ENCODE measurements at regions not wholly inside any gene's neighbourhood (a gene's known extent, or its start where the extent isn't known, plus 50 kb on each side); places are given as distances from the start of the nearest gene placed in this dataset.

- DNase-seq (ENCODE audit: low spot score) = no peak
Observed at GRCh38 chr12:115078990-115079389, 395.0 kb upstream of the TBX3 start.

- no peak for DNase-seq (ENCODE audit: low spot score)
Observed at GRCh38 chr12:115078334-115078733, 394.4 kb upstream of the TBX3 start.

GRCh38 chr12:115075552-115076170 lies 391.7 kb upstream of the TBX3 start:
- DNase-seq (ENCODE audit: low spot score) = no peak

- DNase-seq (ENCODE audit: low spot score) = peak; percentile 5
Observed at GRCh38 chr12:115074617-115075016, 390.6 kb upstream of the TBX3 start.

- DNase-seq (ENCODE audit: low spot score) = no peak
Observed at GRCh38 chr12:115072712-115073111, 388.7 kb upstream of the TBX3 start.

GRCh38 chr12:115070313-115070712 lies 386.3 kb upstream of the TBX3 start:
- DNase-seq (ENCODE audit: low spot score) = no peak

- no peak for DNase-seq (ENCODE audit: low spot score)
Observed at GRCh38 chr12:115064296-115064695, 380.3 kb upstream of the TBX3 start.

DNA sequence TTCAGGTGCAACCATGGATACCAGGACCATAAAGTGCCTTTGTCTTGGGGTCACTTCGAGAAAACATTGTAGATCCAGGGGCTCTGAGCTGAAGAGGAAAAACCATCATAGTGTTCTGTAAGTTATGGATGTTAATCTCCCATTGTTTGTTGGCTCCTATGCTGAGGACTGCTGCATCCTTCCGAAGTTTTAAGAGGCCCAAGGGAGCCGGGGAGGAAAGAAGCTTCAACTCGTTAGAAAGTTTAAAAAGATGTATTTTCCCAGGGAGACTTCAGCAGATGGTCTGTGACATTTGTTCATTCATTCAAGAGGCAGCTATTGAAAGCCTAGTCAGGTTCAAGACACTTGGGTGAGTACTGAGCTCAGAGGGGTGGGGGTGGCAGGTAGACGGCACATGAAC lies 378.8 kb upstream of the TBX3 start:
- no peak for DNase-seq (ENCODE audit: low spot score)

GRCh38 chr12:115060477-115061168 lies 376.6 kb upstream of the TBX3 start:
- DNase-seq (ENCODE audit: low spot score) = no peak

DNA sequence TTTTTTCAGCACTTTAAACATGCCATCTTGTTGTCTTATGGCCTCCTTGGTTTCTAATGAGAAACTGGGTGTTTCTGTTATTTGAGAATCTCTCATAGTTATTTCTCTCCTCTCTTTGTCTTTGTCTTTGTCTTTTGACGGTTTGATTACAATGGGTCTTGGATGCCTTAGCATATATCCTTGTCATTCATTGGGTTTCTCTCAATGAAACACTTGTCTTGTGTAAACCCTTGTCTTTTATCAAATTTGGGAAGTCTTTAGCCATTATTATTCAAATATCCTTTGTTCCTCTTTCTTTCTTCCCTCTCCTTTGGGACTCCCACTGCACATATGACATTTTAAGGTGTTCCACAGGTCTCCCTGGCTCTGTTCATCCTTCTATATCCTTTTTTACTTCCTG lies 373.5 kb upstream of the TBX3 start:
- no peak for DNase-seq (ENCODE audit: low spot score)

- DNase-seq (ENCODE audit: low spot score) = no peak
Observed at GRCh38 chr12:115051378-115051777, 367.4 kb upstream of the TBX3 start.

GRCh38 chr12:115049614-115050013 lies 365.6 kb upstream of the TBX3 start:
- no peak for DNase-seq (ENCODE audit: low spot score)

GRCh38 chr12:115046805-115047204 lies 362.8 kb upstream of the TBX3 start:
- DNase-seq (ENCODE audit: low spot score) = no peak

- DNase-seq (ENCODE audit: low spot score) = no peak
Observed at GRCh38 chr12:115044073-115044472, 360.1 kb upstream of the TBX3 start.

DNA sequence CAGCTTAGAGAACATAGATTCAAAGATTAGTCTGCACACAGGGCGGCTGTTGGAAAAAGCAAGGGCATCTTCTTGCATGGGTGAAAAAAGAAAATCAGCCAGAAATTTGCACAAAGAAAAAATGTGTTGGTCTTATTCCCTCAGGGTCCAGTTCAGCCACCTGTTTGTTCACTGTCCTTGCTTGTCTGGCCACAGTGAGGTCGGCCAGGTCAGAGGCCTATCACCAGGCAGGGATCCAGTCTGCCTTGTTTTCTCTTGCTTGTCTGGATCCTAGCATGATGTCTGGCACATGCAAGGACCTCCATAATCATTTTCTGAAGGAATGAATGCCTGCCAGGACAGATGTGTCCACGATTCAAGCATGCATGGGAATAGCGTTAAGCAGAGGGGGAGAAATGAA lies 359.1 kb upstream of the TBX3 start:
- DNase-seq (ENCODE audit: low spot score) = no peak

DNA sequence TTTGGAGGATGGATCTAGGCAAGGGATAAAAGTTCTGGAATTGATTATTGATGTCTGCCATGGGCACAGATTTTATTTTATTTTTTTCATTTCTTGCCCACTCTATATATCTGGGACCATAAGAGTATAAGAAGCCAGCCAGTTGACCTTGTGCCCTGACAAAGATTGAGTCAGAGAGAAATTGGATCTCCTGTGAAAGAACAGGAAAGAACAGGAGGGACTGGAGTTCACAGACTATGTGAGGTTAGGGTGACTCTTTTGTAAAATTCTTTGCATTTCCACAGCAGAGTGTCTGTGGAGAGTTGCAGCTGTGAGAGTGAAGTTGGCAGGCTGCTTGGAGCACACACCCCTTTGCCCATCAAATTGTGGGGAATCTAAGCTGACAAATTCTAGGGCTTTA lies 358.4 kb upstream of the TBX3 start:
- DNase-seq (ENCODE audit: low spot score) = no peak

DNA sequence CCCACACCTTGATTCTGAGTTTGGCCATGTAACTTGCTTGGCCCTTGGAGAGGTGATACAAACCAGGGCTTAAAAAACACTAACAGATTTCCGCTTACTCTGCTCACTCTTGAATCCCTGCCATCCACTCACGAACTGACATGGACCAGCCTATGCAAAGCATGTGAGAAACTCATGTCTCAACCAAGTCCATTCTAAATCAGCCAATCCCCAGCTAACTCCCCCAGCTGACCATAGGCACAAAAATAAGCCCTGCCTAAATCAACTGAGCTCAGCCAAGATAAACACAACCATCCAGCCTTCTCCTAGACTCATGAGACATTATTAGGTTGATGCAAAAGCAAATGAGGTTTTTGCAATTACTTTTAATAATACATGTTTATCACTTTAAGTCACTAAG lies 353.9 kb upstream of the TBX3 start:
- no peak for DNase-seq (ENCODE audit: low spot score)

- DNase-seq (ENCODE audit: low spot score) = peak; percentile 38
Observed at GRCh38 chr12:115035535-115036107, 351.6 kb upstream of the TBX3 start.

DNA sequence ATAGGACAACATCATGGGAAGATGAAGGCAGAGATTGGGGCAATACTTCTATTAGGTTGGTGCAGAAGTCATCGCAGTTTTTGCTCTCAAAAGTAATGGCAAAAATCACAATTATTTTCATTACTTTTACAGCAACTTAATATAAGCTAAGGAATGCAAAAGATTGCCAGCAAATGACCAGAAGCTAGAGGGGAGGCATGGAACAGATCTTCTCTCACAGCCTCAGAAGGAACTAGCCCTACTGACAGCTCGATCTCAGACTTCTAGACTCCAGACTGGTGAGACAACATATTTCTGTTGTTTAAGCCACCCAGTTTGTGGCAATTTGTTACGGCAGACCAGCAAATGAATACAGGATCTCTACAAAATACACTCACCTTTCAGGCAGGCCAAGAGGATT lies 348.5 kb upstream of the TBX3 start:
- no peak for DNase-seq (ENCODE audit: low spot score)

- no peak for DNase-seq (ENCODE audit: low spot score)
Observed at GRCh38 chr12:115030017-115030416, 346.0 kb upstream of the TBX3 start.

GRCh38 chr12:115024531-115024930 lies 340.6 kb upstream of the TBX3 start:
- no peak for DNase-seq (ENCODE audit: low spot score)

DNA sequence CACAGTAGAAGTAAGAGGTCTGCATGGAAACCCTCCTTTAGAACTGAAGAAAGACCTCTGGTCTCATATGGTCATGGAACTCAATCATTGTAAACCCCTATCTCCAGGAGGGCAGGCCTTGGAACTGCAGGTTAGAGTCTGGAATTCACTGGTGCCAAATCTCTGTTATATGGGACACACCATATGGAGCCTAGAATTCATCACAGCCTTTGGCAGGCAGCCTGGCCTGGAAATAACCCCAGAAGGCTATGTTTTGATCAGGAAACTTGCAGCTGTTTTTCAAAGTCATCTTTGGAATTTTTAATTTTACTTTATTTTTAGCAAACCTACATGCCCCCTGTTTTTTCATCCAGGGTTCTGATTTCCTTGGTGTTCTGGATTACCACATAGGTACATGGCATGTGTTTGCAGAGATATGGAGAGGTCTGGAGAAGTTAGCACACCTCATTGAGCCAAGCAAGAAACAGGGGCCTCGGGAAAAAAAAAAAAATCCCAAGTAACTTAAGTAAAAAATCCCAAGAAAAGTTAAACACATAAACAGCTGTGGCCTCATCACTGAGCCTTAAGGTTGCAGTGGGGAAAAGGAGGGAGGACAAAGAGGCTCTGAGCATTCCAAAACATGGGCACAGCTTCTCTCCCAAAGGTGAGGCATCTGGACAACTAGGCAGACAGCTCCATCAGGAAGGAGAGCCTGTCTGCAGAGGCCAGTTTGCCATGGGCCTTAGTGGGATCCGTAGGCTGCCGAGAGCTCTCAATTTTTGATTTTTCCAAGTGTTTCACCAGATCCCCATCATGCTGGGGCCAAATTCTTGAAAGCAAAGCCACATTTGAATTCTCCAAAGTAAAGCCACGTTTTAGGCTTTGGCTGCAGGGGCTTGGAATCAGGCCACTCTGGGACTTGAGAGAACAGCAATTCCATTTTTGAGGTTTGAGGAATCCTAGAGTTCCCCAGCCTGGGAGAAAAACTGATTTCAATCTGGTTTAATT lies 339.6 kb upstream of the TBX3 start:
- DNase-seq (ENCODE audit: low spot score) = no peak

- no peak for DNase-seq (ENCODE audit: low spot score)
Observed at GRCh38 chr12:115020091-115020490, 336.1 kb upstream of the TBX3 start.
